ENCODE measurements at regions not wholly inside any gene's neighbourhood (a gene's known extent, or its start where the extent isn't known, plus 50 kb on each side); places are given as distances from the start of the nearest gene placed in this dataset.

DNA sequence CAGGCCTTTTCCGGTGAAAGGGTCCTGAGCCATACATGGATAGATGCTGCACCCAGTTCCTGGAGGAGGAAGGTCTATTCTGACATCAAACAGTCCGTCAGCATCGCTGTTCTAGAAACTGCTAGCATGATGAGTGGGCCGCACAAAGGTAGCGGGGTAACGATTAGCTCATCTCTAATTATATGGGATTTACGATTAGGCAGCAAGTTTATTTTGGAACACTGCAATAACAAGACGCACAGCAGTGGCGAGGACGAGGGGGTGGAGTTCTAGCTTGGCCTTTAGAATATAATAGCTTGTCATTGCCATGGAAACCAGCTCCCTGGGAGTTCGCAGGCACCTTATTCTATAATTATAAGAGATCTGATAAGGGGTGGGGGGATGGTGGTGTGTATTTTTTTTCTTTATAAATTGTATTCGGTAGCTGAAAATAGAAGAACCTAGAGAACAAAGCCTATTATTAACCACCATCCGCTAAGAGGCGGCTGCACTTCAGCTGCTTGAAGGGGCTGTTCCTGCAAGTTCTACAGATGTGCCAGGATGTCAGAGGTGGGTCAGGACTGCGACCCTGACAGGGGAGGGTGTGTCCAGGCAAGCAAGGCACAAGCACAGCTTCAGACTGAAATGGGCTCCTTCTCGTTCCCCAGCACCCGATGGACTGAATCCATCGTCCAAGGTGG is 311.0 kb downstream of the AGTPBP1 start:
- no peak for TF ChIP-seq CTCF (IDR thresholded peaks at IDR 0.05; ENCODE audit: low read depth, low read length, missing control alignments)
- no peak for DNase-seq (ENCODE audit: extremely low read depth, low read depth)
- H3K4me3 ChIP-seq (replicated peaks; ENCODE audit: low read depth, low read length) = no peak overlapping the region

DNA sequence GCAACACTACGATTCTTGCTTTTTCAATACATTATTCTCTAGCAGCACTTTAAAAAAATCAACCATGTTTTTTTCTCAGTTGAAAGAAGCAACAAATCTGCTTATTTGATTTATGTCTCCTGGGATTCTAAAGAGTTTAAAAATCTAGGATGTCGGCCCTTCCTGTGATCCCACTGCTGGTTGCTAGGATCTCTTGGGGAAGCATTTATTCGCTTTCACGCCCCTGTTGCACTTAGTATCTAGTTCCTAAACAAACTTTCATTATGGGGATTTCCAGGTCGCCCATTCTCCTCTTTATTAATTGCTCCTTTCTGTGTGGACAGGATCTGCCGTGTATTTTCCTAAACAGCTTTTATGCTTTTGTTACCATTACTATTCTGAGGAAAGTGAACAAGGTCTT is 313.5 kb downstream of the AGTPBP1 start:
- H3K4me3 ChIP-seq (replicated peaks; ENCODE audit: low read depth, low read length) = no peak overlapping the region
- DNase-seq (ENCODE audit: extremely low read depth, low read depth) = no peak
- no peak for TF ChIP-seq CTCF (IDR thresholded peaks at IDR 0.05; ENCODE audit: low read depth, low read length, missing control alignments)

DNA sequence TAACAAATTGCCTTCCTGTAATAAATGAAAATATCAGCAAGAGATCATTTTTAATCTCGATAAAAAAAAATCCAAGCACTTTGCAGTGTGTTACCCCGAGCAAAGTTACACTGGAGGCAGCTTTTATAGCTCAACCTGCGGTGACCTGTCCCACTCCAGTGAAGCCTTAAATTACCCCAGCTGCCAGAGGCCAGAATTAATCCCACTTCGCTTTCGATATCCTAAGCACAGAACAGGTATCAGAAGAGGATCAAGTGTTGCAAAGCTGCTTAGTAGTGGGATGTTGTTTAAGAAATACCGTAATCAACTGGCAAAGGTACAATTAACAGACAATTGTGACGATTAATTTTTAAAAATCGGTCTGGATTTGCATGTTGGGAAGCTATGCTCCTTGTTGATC is 314.0 kb downstream of the AGTPBP1 start:
- no peak for TF ChIP-seq CTCF (IDR thresholded peaks at IDR 0.05; ENCODE audit: low read depth, low read length, missing control alignments)
- DNase-seq (ENCODE audit: extremely low read depth, low read depth) = no peak
- H3K4me3 ChIP-seq (replicated peaks; ENCODE audit: low read depth, low read length) = no peak overlapping the region

DNA sequence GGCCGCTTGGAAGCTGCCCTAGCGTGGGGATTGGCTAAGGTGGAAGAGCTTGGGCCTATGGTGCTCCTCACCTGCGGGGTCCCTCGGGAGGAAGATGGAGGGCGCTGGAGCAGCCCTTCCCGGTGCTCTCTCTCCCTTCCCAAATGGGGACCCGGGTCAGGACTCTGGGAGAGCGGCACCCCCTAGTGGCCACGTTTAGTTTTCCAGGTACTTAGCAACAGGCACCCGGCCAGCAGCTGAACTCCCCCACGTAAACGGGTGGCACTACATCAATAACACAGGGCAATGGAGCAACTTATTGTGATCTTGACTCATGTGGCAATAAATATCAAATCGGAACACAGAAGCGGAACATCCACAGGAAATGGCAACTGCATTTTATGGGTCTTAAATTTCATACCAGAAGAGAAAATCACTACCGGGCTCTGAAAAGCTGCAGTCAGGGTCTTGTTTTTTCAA is 316.6 kb downstream of the AGTPBP1 start:
- no peak for DNase-seq (ENCODE audit: extremely low read depth, low read depth)
- H3K4me3 ChIP-seq (replicated peaks; ENCODE audit: low read depth, low read length) = no peak overlapping the region
- peak; percentile 71 for TF ChIP-seq CTCF (IDR thresholded peaks at IDR 0.05; ENCODE audit: low read depth, low read length, missing control alignments)

- H3K4me3 ChIP-seq (replicated peaks; ENCODE audit: low read depth, low read length) = no peak overlapping the region
- no peak for DNase-seq (ENCODE audit: extremely low read depth, low read depth)
- TF ChIP-seq CTCF (IDR thresholded peaks at IDR 0.05; ENCODE audit: low read depth, low read length, missing control alignments) = no peak
These were observed 318.3 kb downstream of the AGTPBP1 start for GRCh38 chr9:85423422-85423821.

DNA sequence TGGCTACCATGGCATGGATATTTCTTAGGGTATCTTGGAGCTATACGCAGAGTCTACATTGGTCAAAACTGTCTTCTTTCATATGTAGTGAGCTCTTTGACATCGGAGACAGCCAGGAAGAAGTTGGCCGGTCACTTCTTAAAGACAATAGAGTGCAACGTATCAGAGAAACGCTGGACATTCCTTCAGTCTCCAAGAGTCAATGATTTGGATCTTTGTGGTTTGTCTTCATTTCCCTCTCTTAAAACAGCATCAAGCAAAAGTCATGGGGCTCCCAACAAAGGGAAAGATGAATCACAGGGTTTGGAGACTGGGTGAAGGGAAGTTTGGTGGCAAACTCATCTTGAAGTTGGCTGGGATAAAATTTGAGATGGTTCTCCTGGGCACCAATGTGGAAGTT is 320.1 kb downstream of the AGTPBP1 start:
- DNase-seq (ENCODE audit: extremely low read depth, low read depth) = no peak
- TF ChIP-seq CTCF (IDR thresholded peaks at IDR 0.05; ENCODE audit: low read depth, low read length, missing control alignments) = no peak
- H3K4me3 ChIP-seq (replicated peaks; ENCODE audit: low read depth, low read length) = no peak overlapping the region

GRCh38 chr9:85420750-85421149 is 321.0 kb downstream of the AGTPBP1 start:
- H3K4me3 ChIP-seq (replicated peaks; ENCODE audit: low read depth, low read length) = no peak overlapping the region
- no peak for TF ChIP-seq CTCF (IDR thresholded peaks at IDR 0.05; ENCODE audit: low read depth, low read length, missing control alignments)

More at GRCh38 chr9:85420750-85421149, 321.0 kb downstream of the AGTPBP1 start:
- DNase-seq (ENCODE audit: extremely low read depth, low read depth) = no peak

Data from HFF-Myc (cell line).